ENCODE measurements at regions not wholly inside any gene's neighbourhood (a gene's known extent, or its start where the extent isn't known, plus 50 kb on each side); places are given as distances from the start of the nearest gene placed in this dataset.
"Not testable (repeated sequence)": the region's sequence is repeated elsewhere in the genome, so short reads cannot be mapped to it uniquely, and the experiment has no call there.

GRCh38 chr16:62391940-62392339 lies 355.7 kb upstream of the CDH8 start:
- no peak overlapping the region for H3K4me3 ChIP-seq (ENCODE audit: low read depth, low read length)
- DNase-seq (ENCODE audit: low read depth), result no peak

- H3K4me3 ChIP-seq (ENCODE audit: low read depth, low read length), result no peak overlapping the region
- no peak for DNase-seq (ENCODE audit: low read depth)
Observed at GRCh38 chr16:62391134-62391533, 354.9 kb upstream of the CDH8 start.

- no peak for DNase-seq (ENCODE audit: low read depth)
- H3K4me3 ChIP-seq (ENCODE audit: low read depth, low read length), result no peak overlapping the region
Observed at GRCh38 chr16:62390214-62390613, 354.0 kb upstream of the CDH8 start.

GRCh38 chr16:62386411-62386810 lies 350.2 kb upstream of the CDH8 start:
- DNase-seq (ENCODE audit: low read depth), result no peak
- no peak overlapping the region for H3K4me3 ChIP-seq (ENCODE audit: low read depth, low read length)

- no peak overlapping the region for H3K4me3 ChIP-seq (ENCODE audit: low read depth, low read length)
- DNase-seq (ENCODE audit: low read depth), result no peak
Observed at GRCh38 chr16:62383941-62384340, 347.7 kb upstream of the CDH8 start.

GRCh38 chr16:62370445-62370844 lies 334.2 kb upstream of the CDH8 start:
- DNase-seq (ENCODE audit: low read depth), result no peak
- no peak overlapping the region for H3K4me3 ChIP-seq (ENCODE audit: low read depth, low read length)

- no peak for DNase-seq (ENCODE audit: low read depth)
- no peak overlapping the region for H3K4me3 ChIP-seq (ENCODE audit: low read depth, low read length)
Observed at GRCh38 chr16:62363501-62363900, 327.3 kb upstream of the CDH8 start.

- no peak overlapping the region for H3K4me3 ChIP-seq (ENCODE audit: low read depth, low read length)
- DNase-seq (ENCODE audit: low read depth), result no peak
Observed at GRCh38 chr16:62353355-62353754, 317.1 kb upstream of the CDH8 start.

- H3K4me3 ChIP-seq (ENCODE audit: low read depth, low read length), result no peak overlapping the region
- DNase-seq (ENCODE audit: low read depth), result no peak
Observed at GRCh38 chr16:62342216-62342615, 306.0 kb upstream of the CDH8 start.

GRCh38 chr16:62335356-62335755 lies 299.1 kb upstream of the CDH8 start:
- H3K4me3 ChIP-seq (ENCODE audit: low read depth, low read length), result no peak overlapping the region
- no peak for DNase-seq (ENCODE audit: low read depth)

GRCh38 chr16:62321606-62322005 lies 285.4 kb upstream of the CDH8 start:
- no peak for DNase-seq (ENCODE audit: low read depth)
- no peak overlapping the region for H3K4me3 ChIP-seq (ENCODE audit: low read depth, low read length)

- no peak overlapping the region for H3K4me3 ChIP-seq (ENCODE audit: low read depth, low read length)
- DNase-seq (ENCODE audit: low read depth), result no peak
Observed at GRCh38 chr16:62298600-62298999, 262.4 kb upstream of the CDH8 start.

- no peak overlapping the region for H3K4me3 ChIP-seq (ENCODE audit: low read depth, low read length)
- DNase-seq (ENCODE audit: low read depth), result no peak
Observed at GRCh38 chr16:62294213-62294972, 258.2 kb upstream of the CDH8 start.

- no peak overlapping the region for H3K4me3 ChIP-seq (ENCODE audit: low read depth, low read length)
- no peak for DNase-seq (ENCODE audit: low read depth)
Observed at GRCh38 chr16:62288990-62289629, 252.9 kb upstream of the CDH8 start.

GRCh38 chr16:62280506-62280905 lies 244.3 kb upstream of the CDH8 start:
- H3K4me3 ChIP-seq (ENCODE audit: low read depth, low read length), result no peak overlapping the region
- no peak for DNase-seq (ENCODE audit: low read depth)

- no peak for DNase-seq (ENCODE audit: low read depth)
- no peak overlapping the region for H3K4me3 ChIP-seq (ENCODE audit: low read depth, low read length)
Observed at GRCh38 chr16:62277942-62278341, 241.7 kb upstream of the CDH8 start.

- no peak for DNase-seq (ENCODE audit: low read depth)
- no peak overlapping the region for H3K4me3 ChIP-seq (ENCODE audit: low read depth, low read length)
Observed at GRCh38 chr16:62276637-62277036, 240.4 kb upstream of the CDH8 start.

GRCh38 chr16:62272035-62272434 lies 235.8 kb upstream of the CDH8 start:
- no peak overlapping the region for H3K4me3 ChIP-seq (ENCODE audit: low read depth, low read length)
- no peak for DNase-seq (ENCODE audit: low read depth)

- no peak for DNase-seq (ENCODE audit: low read depth)
- H3K4me3 ChIP-seq (ENCODE audit: low read depth, low read length), result no peak overlapping the region
Observed at GRCh38 chr16:62261760-62262159, 225.5 kb upstream of the CDH8 start.

GRCh38 chr16:62258931-62259435 lies 222.7 kb upstream of the CDH8 start:
- DNase-seq (ENCODE audit: low read depth); H3K4me3 ChIP-seq (ENCODE audit: low read depth, low read length): not testable (repeated sequence)

GRCh38 chr16:62256406-62256805 lies 220.2 kb upstream of the CDH8 start:
- DNase-seq (ENCODE audit: low read depth), result no peak
- no peak overlapping the region for H3K4me3 ChIP-seq (ENCODE audit: low read depth, low read length)

All from skeletal muscle cell (primary cell).